ENCODE measurements at regions not wholly inside any gene's neighbourhood (a gene's known extent, or its start where the extent isn't known, plus 50 kb on each side); places are given as distances from the start of the nearest gene placed in this dataset.

DNA sequence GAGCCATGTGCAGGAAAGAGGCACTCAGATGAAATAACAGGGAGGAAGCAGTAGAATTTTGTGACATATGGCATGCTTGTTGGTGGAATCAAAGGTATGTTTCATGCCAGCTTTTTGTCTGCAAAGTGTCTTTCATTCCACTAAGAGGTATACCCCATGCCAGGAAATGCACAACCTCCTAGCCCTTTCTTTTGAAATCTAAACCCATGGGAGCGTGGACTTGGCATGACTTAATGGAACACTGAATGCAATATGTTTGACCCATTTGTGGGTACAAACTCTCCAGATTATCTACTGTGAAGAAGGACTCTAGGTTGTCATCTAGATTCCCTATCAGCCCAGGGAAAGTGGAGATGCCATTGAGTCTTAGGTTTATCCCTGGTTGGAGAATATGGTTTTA lies 338.3 kb upstream of the TEX13C start:
- DNase-seq (ENCODE audit: extremely low read depth, low read depth), result no peak

DNA sequence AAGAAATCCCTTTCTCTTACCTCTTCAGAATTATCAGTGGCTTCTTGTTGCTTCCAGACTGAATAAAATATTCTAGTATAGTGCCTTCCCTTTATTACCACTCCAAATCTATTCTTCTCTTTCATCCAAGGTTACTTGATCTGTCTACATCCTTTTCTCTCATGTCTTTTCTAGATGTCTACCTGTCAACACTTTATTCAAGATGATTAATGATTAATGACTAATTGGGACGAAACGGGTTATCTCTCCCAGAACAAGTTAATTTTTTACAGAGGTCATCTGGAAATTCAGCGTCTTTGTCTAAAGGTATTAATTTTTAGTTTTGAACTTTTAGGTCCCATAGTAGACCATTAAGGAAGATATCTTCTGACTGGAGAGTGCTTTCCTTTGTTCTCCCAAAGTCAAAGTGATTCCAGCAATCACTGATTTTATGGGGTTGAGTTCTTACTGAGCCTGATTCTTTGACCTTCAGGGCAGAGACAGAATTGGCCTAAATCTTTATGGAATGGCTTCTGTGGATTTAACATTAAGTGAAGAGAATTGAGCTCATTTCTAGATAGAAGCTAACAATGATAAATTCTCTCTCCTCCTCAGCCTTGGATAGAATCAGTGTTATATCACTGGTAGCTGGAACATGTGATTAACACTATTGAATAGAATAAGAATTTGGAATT lies 335.4 kb upstream of the TEX13C start:
- no peak for DNase-seq (ENCODE audit: extremely low read depth, low read depth)

DNA sequence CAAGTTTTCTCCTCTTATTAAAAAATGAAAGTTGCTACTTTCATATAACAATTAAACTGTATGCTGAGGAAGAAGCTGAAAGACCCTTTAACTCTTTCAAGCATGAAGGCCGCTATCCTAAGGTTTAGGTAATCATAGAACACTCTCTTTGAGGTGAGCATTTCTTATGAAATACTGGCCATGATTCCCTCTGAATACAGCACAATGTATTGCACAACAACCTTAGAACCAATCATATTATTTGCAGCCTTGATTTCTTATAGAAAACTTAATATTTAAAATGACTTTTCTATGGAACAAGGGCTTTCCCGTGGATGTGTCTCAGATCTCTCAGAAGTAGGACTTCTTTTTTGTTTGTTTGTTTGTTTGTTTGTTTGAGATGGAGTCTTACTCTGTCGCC lies 333.4 kb upstream of the TEX13C start:
- DNase-seq (ENCODE audit: extremely low read depth, low read depth), result no peak

DNA sequence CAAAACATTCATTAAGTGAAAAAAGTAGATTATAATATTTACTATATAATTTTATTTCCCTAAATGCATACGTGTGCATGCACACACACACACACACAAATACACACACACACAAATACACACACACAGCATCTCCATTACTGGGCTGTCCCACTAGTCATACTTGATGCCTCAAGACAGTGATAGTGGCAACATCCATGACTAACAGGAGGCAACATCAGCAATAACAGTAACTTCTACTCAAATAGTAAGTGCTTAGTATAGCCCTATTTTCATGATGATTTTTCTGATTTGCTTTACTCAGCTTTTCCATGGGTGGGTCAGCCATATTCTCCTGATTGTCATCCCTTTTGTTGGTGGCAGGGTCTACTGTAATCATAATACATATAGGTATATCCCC lies 325.9 kb upstream of the TEX13C start:
- DNase-seq (ENCODE audit: extremely low read depth, low read depth), result no peak

DNA sequence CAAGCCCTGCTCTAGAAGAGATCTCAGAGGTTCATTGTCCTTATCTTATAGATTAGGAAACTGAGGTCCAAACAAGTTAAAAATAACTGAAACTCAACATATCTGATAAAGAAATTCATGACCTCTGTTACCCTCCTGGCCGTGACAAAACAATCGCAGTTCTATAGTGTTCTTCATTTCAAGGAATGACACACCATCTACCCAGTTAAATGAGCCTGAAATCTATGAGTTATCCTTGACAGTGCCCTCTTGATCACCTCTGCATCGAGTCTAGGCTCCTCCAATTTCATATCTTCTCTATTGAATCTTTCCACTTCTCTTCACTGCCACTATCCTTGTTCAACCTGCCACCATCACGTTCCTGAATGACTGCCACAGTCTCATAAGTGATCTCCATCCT lies 325.3 kb upstream of the TEX13C start:
- DNase-seq (ENCODE audit: extremely low read depth, low read depth), result no peak

DNA sequence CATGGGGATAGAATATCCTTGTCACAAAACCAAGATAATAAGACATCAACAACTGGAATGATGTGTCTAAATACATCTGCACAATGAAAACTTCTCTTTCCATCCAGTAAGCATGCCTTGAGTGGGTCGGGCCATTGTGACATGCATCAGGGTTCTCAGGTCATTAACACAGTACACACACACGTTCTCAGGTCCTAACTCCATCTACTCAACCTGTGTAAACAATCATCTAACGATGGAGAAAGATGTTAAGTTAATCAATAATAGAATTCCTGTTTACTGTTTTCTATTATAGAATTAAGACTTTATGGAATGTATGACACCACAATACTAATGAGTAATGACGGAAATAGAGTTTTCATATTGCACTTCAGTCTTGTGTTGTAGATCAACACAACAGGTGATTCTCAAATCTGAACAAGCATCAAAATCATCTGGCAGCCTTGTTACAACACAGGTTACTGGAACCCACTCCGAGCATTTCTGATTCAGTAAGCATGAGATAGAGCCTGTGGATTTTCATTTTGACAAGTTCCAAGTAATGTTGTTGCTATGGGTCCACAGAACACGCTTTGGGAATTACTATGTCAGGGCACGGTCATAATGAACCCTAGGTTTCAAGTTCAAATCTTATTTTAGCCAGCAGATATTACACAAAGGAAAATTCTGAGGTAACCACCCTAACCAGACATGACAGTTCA lies 315.8 kb upstream of the TEX13C start:
- DNase-seq (ENCODE audit: extremely low read depth, low read depth), result no peak

DNA sequence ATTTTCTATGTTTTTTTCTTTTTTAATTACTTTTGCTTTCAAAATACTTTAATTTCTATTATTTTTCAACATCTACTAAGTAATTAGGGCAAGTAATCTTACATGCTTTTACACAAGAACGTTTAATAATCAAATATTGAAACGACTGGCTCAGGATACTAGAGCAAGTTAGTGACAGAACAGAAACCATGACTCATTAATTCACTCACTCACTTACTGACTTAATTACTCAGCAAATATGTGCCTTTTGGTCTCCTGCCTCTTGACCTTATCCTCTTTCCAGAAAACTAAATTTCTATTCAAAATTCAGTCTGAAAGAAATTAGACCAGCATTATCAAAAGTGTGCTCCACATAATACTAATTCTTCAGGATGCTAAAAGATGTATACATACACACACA lies 314.9 kb upstream of the TEX13C start:
- DNase-seq (ENCODE audit: extremely low read depth, low read depth), result peak; percentile 1

DNA sequence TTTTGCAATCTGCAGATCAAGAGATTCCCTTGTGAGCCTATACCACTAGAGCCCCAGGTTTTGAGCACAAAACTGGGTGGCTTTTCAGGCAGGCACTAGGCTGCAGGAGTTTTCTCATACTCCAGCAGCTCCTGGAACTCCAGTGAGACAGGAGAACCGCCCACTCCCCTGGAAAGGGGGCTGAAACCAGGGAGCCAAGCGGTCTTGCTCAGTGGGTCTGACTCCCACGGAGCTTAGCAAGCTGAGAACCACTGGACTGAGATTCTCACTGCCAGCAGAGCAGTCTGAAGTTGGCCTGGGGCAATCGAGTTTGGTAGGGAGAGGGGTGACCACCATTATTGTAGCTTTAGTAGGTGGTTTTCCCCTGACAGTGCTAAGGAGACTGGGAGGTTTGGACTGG lies 313.8 kb upstream of the TEX13C start:
- no peak for DNase-seq (ENCODE audit: extremely low read depth, low read depth)

DNA sequence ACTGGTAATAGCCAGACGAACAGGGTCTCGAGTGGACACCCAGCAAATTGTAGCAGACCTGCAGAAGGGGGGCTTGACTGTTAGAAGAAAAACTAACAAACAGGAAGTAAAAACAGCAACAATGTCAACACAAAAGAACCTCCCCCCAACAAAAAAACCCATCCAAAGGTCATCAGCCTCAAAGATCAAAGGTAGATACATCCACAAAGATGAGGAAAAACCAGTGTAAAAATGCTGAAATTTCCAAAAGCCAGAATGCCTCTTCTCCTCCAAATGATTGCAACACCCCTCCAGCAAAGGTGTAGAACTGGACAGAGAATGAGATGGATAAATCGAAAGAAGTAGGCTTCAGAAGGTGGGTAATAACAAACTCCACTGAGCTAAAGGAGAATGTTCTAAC lies 313.0 kb upstream of the TEX13C start:
- no peak for DNase-seq (ENCODE audit: extremely low read depth, low read depth)

DNA sequence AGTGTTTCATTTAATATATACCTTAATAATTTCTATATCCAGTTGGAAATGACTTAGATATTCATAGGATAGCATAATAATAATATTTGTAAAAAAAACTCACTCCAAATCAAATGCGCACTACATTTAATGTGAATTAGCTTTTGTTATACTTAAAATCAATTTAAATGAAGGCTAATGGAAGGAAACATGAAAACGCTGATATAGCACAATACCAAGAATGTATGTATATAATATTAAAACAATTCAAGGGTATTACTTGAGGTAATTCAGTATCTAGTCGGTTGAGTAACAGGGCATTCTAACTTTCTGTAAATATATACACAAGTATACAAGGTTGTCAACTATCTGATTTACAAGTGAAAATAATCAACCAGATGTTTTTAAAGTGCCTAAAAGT lies 307.1 kb upstream of the TEX13C start:
- DNase-seq (ENCODE audit: extremely low read depth, low read depth), result no peak

DNA sequence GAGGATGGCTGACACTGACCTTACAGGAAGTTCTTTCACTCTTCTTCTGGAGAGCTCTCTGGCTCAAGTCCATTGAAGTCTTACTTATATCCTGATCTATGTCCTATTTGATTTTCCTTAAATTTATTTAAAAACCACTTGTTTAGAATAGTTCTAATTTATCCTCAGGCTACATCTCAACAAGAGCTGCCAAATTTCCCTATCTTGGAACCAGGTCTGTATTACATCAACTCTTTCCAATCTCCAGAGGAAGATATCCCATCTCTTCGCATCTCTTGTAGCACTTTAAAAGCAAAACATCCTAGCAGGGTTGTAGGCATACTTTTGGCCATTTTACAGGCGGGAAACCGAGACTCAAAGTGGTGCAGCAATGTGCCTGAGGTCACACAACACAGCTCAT lies 290.5 kb upstream of the TEX13C start:
- no peak for DNase-seq (ENCODE audit: extremely low read depth, low read depth)

Data from NCI-H460 (cell line).